ENCODE measurements at regions not wholly inside any gene's neighbourhood (a gene's known extent, or its start where the extent isn't known, plus 50 kb on each side); places are given as distances from the start of the nearest gene placed in this dataset.
A peak's percentile ranks its signal among the peaks of the same experiment; 100 is the strongest.

GRCh38 chr13:71030784-71031183, 836.2 kb downstream of the DACH1 start:
- H2BK5ac ChIP-seq (ENCODE audit: insufficient read length, low read length) = no peak overlapping the region
- Mint-ChIP-seq H3K9me3 (peaks cover 36 to 42% of the 10 kb centered on the region in 2 experiments), H3K27me3 (ENCODE audit: low read depth) (peaks cover 76% of the 10 kb centered on the region), H3K4me1 (peaks cover 9 to 13% of the 10 kb centered on the region in 2 experiments), H3K4me3 (no peak overlapping the region), H3K36me3 (ENCODE audit: insufficient read depth in 1 of 3, low read depth in 3 of 3) (peaks cover 23 to 42% (median 30%) of the 10 kb centered on the region in 3 experiments), H3K27ac (peak overlapping the region in 1 of 3 experiments; percentile 92; a peak in 1 of 7 replicates)
- H2BK15ac ChIP-seq (ENCODE audit: low read depth, low read length) = no peak overlapping the region
- H4K8ac ChIP-seq (replicated peaks; ENCODE audit: insufficient read length, low read depth, low read length) = no peak overlapping the region
- no peak overlapping the region for H4K5ac ChIP-seq (ENCODE audit: insufficient read length, low read depth, low read length)
- no peak overlapping the region for H3K18ac ChIP-seq (ENCODE audit: insufficient read length, low read depth, low read length)
- H3K9ac ChIP-seq (ENCODE audit: extremely low read depth, insufficient read length, low read length) = no peak overlapping the region
- no peak overlapping the region for H2AK5ac ChIP-seq (ENCODE audit: insufficient read length, low read length)
- H3K9me3 ChIP-seq (ENCODE audit: control insufficient read depth, low read depth, low read length) = peaks cover 14% of the 10 kb centered on the region
- DNase-seq = no peak
- H3K79me2 ChIP-seq (ENCODE audit: insufficient read depth, low read length) = no peaks in the 10 kb centered on the region
- no peak overlapping the region for H4K91ac ChIP-seq (ENCODE audit: insufficient read length, low read depth, low read length)
- H3K23me2 ChIP-seq (ENCODE audit: insufficient read length, low read depth, low read length, poor library complexity, severe bottlenecking) = no peaks in the 10 kb centered on the region
- H2BK120ac ChIP-seq (ENCODE audit: low read depth, low read length, poor library complexity, severe bottlenecking) = no peak overlapping the region
- no peak overlapping the region for H3T11ph ChIP-seq (ENCODE audit: low read length)
- H2BK12ac ChIP-seq (ENCODE audit: insufficient read length, low read depth, low read length) = no peak overlapping the region
- H3K27ac ChIP-seq (ENCODE audit: insufficient read length, low read depth, low read length) = no peak overlapping the region
- H3K4me2 ChIP-seq (ENCODE audit: insufficient read depth, insufficient read length, low read length) = no peak overlapping the region
- H3K79me1 ChIP-seq (ENCODE audit: insufficient read depth, low read depth, low read length, poor library complexity, severe bottlenecking) = no peaks in the 10 kb centered on the region
- no peak overlapping the region for H3K4ac ChIP-seq (ENCODE audit: low read depth, low read length)
- no peaks in the 10 kb centered on the region for H3K4me1 ChIP-seq (ENCODE audit: insufficient read depth, low read length)
- no peak for TF ChIP-seq CTCF (conservative IDR thresholded peaks at IDR 0.05)
- H3K14ac ChIP-seq (ENCODE audit: insufficient read depth, low read length) = no peak overlapping the region
- no peak overlapping the region for H3K56ac ChIP-seq (ENCODE audit: insufficient read length, low read depth, low read length)
- peaks cover 7% of the 10 kb centered on the region; the same call in 1 of the 2 replicates for H3K27me3 ChIP-seq (ENCODE audit: insufficient read depth, low read length)
- no peak overlapping the region for H2AFZ ChIP-seq (ENCODE audit: low read length)
- H3K23ac ChIP-seq (ENCODE audit: insufficient read length, low read depth, low read length) = no peak overlapping the region
- no peaks in the 10 kb centered on the region for H4K20me1 ChIP-seq (ENCODE audit: control insufficient read depth, insufficient read depth, insufficient read length)
- WGBS (ENCODE audit: extremely low coverage, insufficient read length, low lambda C conversion rate) = no CpG with 5 or more reads among the region's 6 CpGs
- no peak overlapping the region for H2BK20ac ChIP-seq (ENCODE audit: low read depth, low read length, poor library complexity, severe bottlenecking)
